Endothelial cell of umbilical vein (primary cell): ENCODE measurements at regions not wholly inside any gene's neighbourhood (a gene's known extent, or its start where the extent isn't known, plus 50 kb on each side); places are given as distances from the start of the nearest gene placed in this dataset.

ENCODE experiments used
- BruUV-seq: library from RNA; stranded (reverse); fragments of 400-500 nt; replicated peaks from 2 replicates; lab custom pipeline; 2021; lab: Mats Ljungman, UMichigan
- CTCF ChIA-PET: fragments of 300-600, 350-600 bp; sonication (Branson Sonifier 250); formaldehyde crosslinking; loops from one replicate; lab custom pipeline; 2021; ENCODE audit warnings: antibody characterized with exemption, inconsistent platforms; lab: Charles Lee
- POLR2A ChIA-PET: fragments of 300-600, 350-600 bp; sonication (Branson Sonifier 250); formaldehyde crosslinking; loops from one replicate; lab custom pipeline; 2021; ENCODE audit warnings: antibody characterized with exemption, inconsistent platforms; lab: Charles Lee
- DNase-seq: peaks from one replicate; pipeline ENCODE4 v3.0.0-alpha.2; 2011; ENCODE audit warnings: low read depth, low spot score
- FAIRE-seq: peaks from 2 replicates; lab custom pipeline; 2011; peaks lifted over from hg19 to GRCh38; lab: Jason Lieb, UNC
- H2AFZ ChIP-seq: 2 replicates; pipeline ENCODE4 v1.6.0; 2012; ENCODE audit warnings: low read depth, low read length, control low read depth, inconsistent platforms
- H3K27ac ChIP-seq: 2 replicates; pipeline ENCODE4 v1.5.1; 2011; ENCODE audit warnings: low read depth, mild to moderate bottlenecking, control low read depth, low read length, moderate library complexity; ENCODE audit not compliant: insufficient read depth
- H3K27me3 ChIP-seq, 2 experiments: 2 replicates each; pipeline versions ENCODE4 v1.6.0 to v1.6.1; 2011; ENCODE audit warnings: low read length in 2 of 2, mixed read lengths in 1 of 2; ENCODE audit not compliant: control insufficient read depth in 2 of 2, insufficient read depth in 2 of 2
- H3K36me3 ChIP-seq, 2 experiments: 2 replicates in 1 of 2; 3 replicates in 1 of 2; pipeline ENCODE4 v1.5.1; 2011; ENCODE audit warnings: low read length in 2 of 2, mild to moderate bottlenecking in 1 of 2, moderate library complexity in 1 of 2; ENCODE audit not compliant: control insufficient read depth in 2 of 2, insufficient read depth in 2 of 2; ENCODE audit errors: extremely low read depth in 1 of 2
- H3K4me1 ChIP-seq: 3 replicates; pipeline ENCODE4 v1.5.1; 2011; ENCODE audit warnings: mild to moderate bottlenecking, low read length; ENCODE audit not compliant: control insufficient read depth, insufficient read depth; ENCODE audit errors: extremely low read depth
- H3K4me2 ChIP-seq: 2 replicates; pipeline ENCODE4 v1.6.1; 2011; ENCODE audit warnings: low read length, control low read depth, mixed read lengths; ENCODE audit not compliant: insufficient read depth
- H3K4me3 ChIP-seq, 3 experiments: fragments of 200-600 bp in 1 of 3; sonication (generic), shearing (Covaris generic) in 1 of 3; replicated peaks in 1 of 3; 2 replicates each; pipeline ENCODE4 v1.5.1; 2011 to 2016; ENCODE audit warnings: control low read depth in 3 of 3, low read length in 3 of 3, mild to moderate bottlenecking in 2 of 3, inconsistent platforms in 1 of 3, low read depth in 1 of 3, moderate library complexity in 1 of 3; ENCODE audit not compliant: insufficient read depth in 1 of 3
- H3K79me2 ChIP-seq: 2 replicates; pipeline ENCODE4 v1.6.0; 2012; ENCODE audit warnings: low read length, inconsistent platforms; ENCODE audit not compliant: control insufficient read depth, insufficient read depth
- H3K9ac ChIP-seq: replicated peaks from 2 replicates; pipeline ENCODE3; 2011; ENCODE audit warnings: low read length, control low read depth; ENCODE audit not compliant: insufficient read depth; ENCODE audit errors: extremely low read depth
- H3K9me1 ChIP-seq: replicated peaks from 3 replicates; pipeline ENCODE4 v1.6.0; 2011; ENCODE audit warnings: mild to moderate bottlenecking, low read length; ENCODE audit not compliant: control insufficient read depth, insufficient read depth; ENCODE audit errors: extremely low read depth
- H3K9me3 ChIP-seq: replicated peaks from 2 replicates; pipeline ENCODE4 v1.5.1; 2012; ENCODE audit warnings: low read length, inconsistent platforms; ENCODE audit not compliant: control insufficient read depth, insufficient read depth
- H4K20me1 ChIP-seq: replicated peaks from 2 replicates; pipeline ENCODE3; 2011; ENCODE audit warnings: mild to moderate bottlenecking, low read length; ENCODE audit not compliant: control insufficient read depth, insufficient read depth; ENCODE audit errors: extremely low read depth
- EZH2 ChIP-seq: IDR thresholded peaks from 2 replicates; pipeline ENCODE4 v1.6.1; 2012; ENCODE audit warnings: borderline replicate concordance, low read depth, mild to moderate bottlenecking, moderate library complexity, low read length, inconsistent platforms; ENCODE audit not compliant: severe bottlenecking
- FOS ChIP-seq: IDR thresholded peaks from 2 replicates; pipeline ENCODE4 v1.6.1; 2011; ENCODE audit warnings: mild to moderate bottlenecking, low read length, moderate library complexity, borderline replicate concordance; ENCODE audit not compliant: insufficient read depth
- GATA2 ChIP-seq: IDR thresholded peaks from 2 replicates; pipeline ENCODE4 v1.7.0; 2011; ENCODE audit warnings: low read depth, mild to moderate bottlenecking, moderate library complexity, mixed read lengths, low read length; ENCODE audit not compliant: insufficient read length, insufficient read depth
- JUN ChIP-seq: IDR thresholded peaks from 2 replicates; pipeline ENCODE4 v1.6.1; 2011; ENCODE audit warnings: borderline replicate concordance, low read depth; ENCODE audit not compliant: insufficient read length, insufficient read depth
- MAX ChIP-seq: IDR thresholded peaks from 2 replicates; pipeline ENCODE4 v1.6.1; 2011; ENCODE audit not compliant: insufficient read depth, insufficient read length
- MYC ChIP-seq: IDR thresholded peaks from one replicate; pipeline ENCODE4 v1.6.1; 2011; ENCODE audit warnings: mild to moderate bottlenecking, low read depth, low read length
- POLR2A ChIP-seq: IDR thresholded peaks from 2 replicates; pipeline ENCODE4 v1.6.1; 2012; ENCODE audit warnings: low read depth, mild to moderate bottlenecking, control low read depth, low read length
- POLR2AphosphoS5 ChIP-seq: IDR thresholded peaks from 2 replicates; pipeline ENCODE4 v1.6.1; 2012; ENCODE audit warnings: low read depth, mild to moderate bottlenecking, control low read depth, low read length, moderate library complexity; ENCODE audit not compliant: insufficient read depth
- dilution Hi-C: fragments of 300-500 bp; cut with MboI; formaldehyde crosslinking; loops from one replicate; pipeline ENCODE4 v1.15.0; 2019; ENCODE audit warnings: low sequenced_read_pairs; ENCODE audit not compliant: extremely low pct_ligation_motif_present
- intact Hi-C: fragments of 100-400 bp; cut with micrococcal nuclease; formaldehyde crosslinking; loops from one replicate; pipeline ENCODE4 v1.10.0; 2022
- TF ChIP-seq, protein P1 (sequence below), 2 donors: IDR thresholded peaks; 1 replicate in 1 of 2; 2 replicates in 1 of 2; pipeline ENCODE4 v1.5.1; 2011; ENCODE audit warnings: low read length in 2 of 2, mild to moderate bottlenecking in 2 of 2, moderate library complexity in 2 of 2, control low read depth in 1 of 2, inconsistent platforms in 1 of 2, low read depth in 1 of 2; ENCODE audit not compliant: insufficient read depth in 1 of 2; ENCODE audit errors: extremely low read depth in 1 of 2

DNA sequence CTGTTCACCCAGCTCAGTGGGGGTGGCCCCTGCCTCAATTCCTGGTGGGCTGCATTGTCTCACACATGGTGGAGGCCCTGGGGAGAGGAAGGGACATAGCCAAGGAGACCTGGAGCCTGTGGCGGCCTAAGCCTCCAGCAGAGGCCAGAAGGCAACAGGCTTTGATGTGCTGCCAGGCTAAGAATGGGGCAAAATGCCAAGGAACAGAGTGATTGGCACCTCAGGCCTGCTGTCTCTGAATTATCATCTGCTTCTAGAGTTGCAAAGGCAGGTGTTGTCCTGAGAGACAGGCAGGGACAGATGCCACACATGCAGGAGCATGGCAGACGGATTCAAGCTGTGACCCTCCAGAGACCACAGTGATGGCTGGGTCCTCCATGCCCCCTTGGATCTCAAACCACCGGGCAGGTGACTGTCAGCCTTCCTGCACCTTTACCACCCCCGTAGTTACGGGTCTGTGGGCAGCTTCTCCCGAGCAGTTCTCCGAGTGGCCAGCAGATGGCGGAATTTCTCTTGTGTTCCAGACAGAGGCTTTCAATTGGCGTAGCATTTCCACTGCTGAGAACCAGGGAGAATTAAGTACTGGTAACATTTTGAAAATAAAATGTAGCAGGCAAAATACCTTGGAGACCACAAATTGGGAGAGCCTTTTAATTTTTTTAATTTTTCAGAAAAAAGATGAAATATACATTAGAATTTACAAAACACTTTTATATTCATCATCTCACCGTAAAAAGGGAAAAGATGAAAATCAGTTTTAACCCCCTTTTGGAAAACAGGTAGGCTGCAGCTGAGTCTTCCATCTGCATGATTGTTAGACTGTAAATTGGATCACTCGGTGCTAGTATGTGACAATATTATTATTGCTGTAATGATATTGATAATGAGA, 525.5 kb upstream of the CFAP20DC start:
- TF ChIP-seq MYC (no peak), POLR2A (no peak)
- TF ChIP-seq, protein P1, sequence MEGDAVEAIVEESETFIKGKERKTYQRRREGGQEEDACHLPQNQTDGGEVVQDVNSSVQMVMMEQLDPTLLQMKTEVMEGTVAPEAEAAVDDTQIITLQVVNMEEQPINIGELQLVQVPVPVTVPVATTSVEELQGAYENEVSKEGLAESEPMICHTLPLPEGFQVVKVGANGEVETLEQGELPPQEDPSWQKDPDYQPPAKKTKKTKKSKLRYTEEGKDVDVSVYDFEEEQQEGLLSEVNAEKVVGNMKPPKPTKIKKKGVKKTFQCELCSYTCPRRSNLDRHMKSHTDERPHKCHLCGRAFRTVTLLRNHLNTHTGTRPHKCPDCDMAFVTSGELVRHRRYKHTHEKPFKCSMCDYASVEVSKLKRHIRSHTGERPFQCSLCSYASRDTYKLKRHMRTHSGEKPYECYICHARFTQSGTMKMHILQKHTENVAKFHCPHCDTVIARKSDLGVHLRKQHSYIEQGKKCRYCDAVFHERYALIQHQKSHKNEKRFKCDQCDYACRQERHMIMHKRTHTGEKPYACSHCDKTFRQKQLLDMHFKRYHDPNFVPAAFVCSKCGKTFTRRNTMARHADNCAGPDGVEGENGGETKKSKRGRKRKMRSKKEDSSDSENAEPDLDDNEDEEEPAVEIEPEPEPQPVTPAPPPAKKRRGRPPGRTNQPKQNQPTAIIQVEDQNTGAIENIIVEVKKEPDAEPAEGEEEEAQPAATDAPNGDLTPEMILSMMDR (IDR thresholded peaks at IDR 0.05; ENCODE audit: extremely low read depth in 1 of 2, insufficient read depth in 1 of 2, low read depth in 1 of 2, low read length in 2 of 2): peak; percentile 84
- Histone ChIP-seq H3K4me1 (no peaks in the 10 kb centered on the region), H3K4me3 (no peak overlapping the region), H3K27me3 (no peaks in the 10 kb centered on the region), H3K9ac (no peak overlapping the region), H4K20me1 (no peaks in the 10 kb centered on the region), H3K36me3 (no peaks in the 10 kb centered on the region), H3K79me2 (no peaks in the 10 kb centered on the region), H3K4me2 (no peak overlapping the region), H3K9me1 (no peaks in the 10 kb centered on the region), H2AFZ (no peak overlapping the region), H3K9me3 (no peaks in the 10 kb centered on the region), H3K27ac (no peak overlapping the region)
- BruUV-seq: no TSS peak
- peak; percentile 84 for FAIRE-seq
- ChIA-PET CTCF (interaction anchor here (0.6 to 2.6 kb wide), 17 partner anchors 10 to 1984 kb away, joined by 3 to 36 read pairs (median 5); no protein-coding TSS in a partner anchor), POLR2A (no interaction called here)
- dilution Hi-C loops (no loop called here), intact Hi-C loops (loop anchor here (1.0 to 10.0 kb wide), 4 partner anchors 282 to 1952 kb away; no protein-coding TSS in a partner anchor)
- DNase-seq: peak; percentile 41

- dilution Hi-C loops (no loop called here), intact Hi-C loops (loop anchor here (2.0 to 10.0 kb wide), 2 partner anchors 363 to 749 kb away; no protein-coding TSS in a partner anchor)
- TF ChIP-seq MYC (no peak), EZH2 (no peak), POLR2AphosphoS5 (no peak), GATA2 (no peak), POLR2A (no peak), MAX (no peak), JUN (no peak), FOS (no peak)
- TF ChIP-seq, protein P1 (IDR thresholded peaks at IDR 0.05; ENCODE audit: extremely low read depth in 1 of 2, insufficient read depth in 1 of 2, low read depth in 1 of 2, low read length in 2 of 2): no peak
- ChIA-PET POLR2A (no interaction called here), CTCF (interaction anchor here (2.6 kb wide), 1 partner anchor 933 kb away, joined by 20 read pairs; no protein-coding TSS in a partner anchor)
- Histone ChIP-seq H3K9ac (no peak overlapping the region), H3K36me3 (no peaks in the 10 kb centered on the region), H3K9me1 (no peaks in the 10 kb centered on the region), H3K4me3 (no peak overlapping the region), H3K27ac (no peak overlapping the region), H3K79me2 (no peaks in the 10 kb centered on the region), H3K4me1 (no peaks in the 10 kb centered on the region), H3K27me3 (no peaks in the 10 kb centered on the region), H3K9me3 (no peaks in the 10 kb centered on the region), H2AFZ (no peak overlapping the region), H4K20me1 (no peaks in the 10 kb centered on the region), H3K4me2 (no peak overlapping the region)
- DNase-seq (no peak), FAIRE-seq (no peak)
- no TSS peak for BruUV-seq
Measured at GRCh38 chr3:59573911-59574310, 524.1 kb upstream of the CFAP20DC start.
